ENCODE measurements at regions not wholly inside any gene's neighbourhood (a gene's known extent, or its start where the extent isn't known, plus 50 kb on each side); places are given as distances from the start of the nearest gene placed in this dataset.

GRCh38 chr14:22316473-22316872, 272.6 kb downstream of the DAD1 start:
- no peak for TF ChIP-seq POLR2AphosphoS5 (IDR thresholded peaks at IDR 0.05; ENCODE audit: low read depth, low read length)
- TF ChIP-seq POLR2A (IDR thresholded peaks at IDR 0.05; ENCODE audit: low read depth, low read length) = no peak
- no peak for TF ChIP-seq SPI1 (IDR thresholded peaks at IDR 0.05; ENCODE audit: low read depth, low read length)
- no peak for TF ChIP-seq TAF1 (IDR thresholded peaks at IDR 0.05; ENCODE audit: low read depth, low read length)
- TF ChIP-seq PAX5 (IDR thresholded peaks at IDR 0.05; ENCODE audit: insufficient read depth, low read length, severe bottlenecking) = no peak
